Rectal smooth muscle tissue (tissue), 1 donor: ENCODE measurements at regions not wholly inside any gene's neighbourhood (a gene's known extent, or its start where the extent isn't known, plus 50 kb on each side); places are given as distances from the start of the nearest gene placed in this dataset.

Source experiments
- H3K27ac ChIP-seq: one replicate; pipeline ENCODE4 v1.7.0; 2013; ENCODE audit warnings: low read depth, low read length, inconsistent platforms
- H3K27me3 ChIP-seq: one replicate; pipeline ENCODE4 v1.7.0; 2013; ENCODE audit warnings: low read length; ENCODE audit not compliant: control insufficient read depth, insufficient read depth
- H3K36me3 ChIP-seq: one replicate; pipeline ENCODE4 v1.7.0; 2013; ENCODE audit warnings: low read length; ENCODE audit not compliant: control insufficient read depth, insufficient read depth
- H3K4me1 ChIP-seq: one replicate; pipeline ENCODE4 v1.7.0; 2013; ENCODE audit warnings: low read length; ENCODE audit not compliant: control insufficient read depth, insufficient read depth
- H3K4me3 ChIP-seq: one replicate; pipeline ENCODE4 v1.7.0; 2013; ENCODE audit warnings: low read length
- H3K9ac ChIP-seq: one replicate; pipeline ENCODE4 v1.7.0; 2013; ENCODE audit warnings: low read length

GRCh38 chr1:239262538-239262937 lies 123.8 kb upstream of the CHRM3 start:
- Histone ChIP-seq H3K27ac (no peak overlapping the region), H3K9ac (no peak overlapping the region), H3K36me3 (no peaks in the 10 kb centered on the region), H3K4me3 (no peak overlapping the region), H3K27me3 (no peaks in the 10 kb centered on the region), H3K4me1 (no peaks in the 10 kb centered on the region)

- Histone ChIP-seq H3K9ac (no peak overlapping the region), H3K36me3 (no peaks in the 10 kb centered on the region), H3K4me3 (no peak overlapping the region), H3K4me1 (no peaks in the 10 kb centered on the region), H3K27ac (no peak overlapping the region), H3K27me3 (no peaks in the 10 kb centered on the region)
Observed at GRCh38 chr1:239261521-239261920, 124.8 kb upstream of the CHRM3 start.

DNA sequence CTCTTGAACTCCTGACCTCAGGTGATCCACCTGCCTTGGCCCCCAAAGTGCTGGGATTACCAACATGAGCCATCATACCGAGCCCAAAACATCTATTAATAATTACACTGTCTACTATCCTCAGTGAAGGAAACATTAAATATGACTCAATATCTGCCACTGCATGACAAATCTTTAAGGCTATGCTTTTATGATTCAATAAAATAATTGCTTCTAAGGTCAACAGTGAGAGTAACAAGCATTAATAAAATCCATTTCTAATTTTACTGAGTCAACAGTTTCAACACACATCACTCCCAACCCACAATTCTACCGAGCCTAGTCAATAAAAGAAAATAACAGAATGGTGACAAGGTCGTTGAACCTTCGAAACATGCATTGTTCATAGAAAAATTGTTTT lies 125.5 kb upstream of the CHRM3 start:
- no peak overlapping the region for H3K27ac ChIP-seq
- no peak overlapping the region for H3K4me3 ChIP-seq
- H3K9ac ChIP-seq, result no peak overlapping the region
- no peaks in the 10 kb centered on the region for H3K4me1 ChIP-seq
- H3K36me3 ChIP-seq, result no peaks in the 10 kb centered on the region
- H3K27me3 ChIP-seq, result no peaks in the 10 kb centered on the region

GRCh38 chr1:239255628-239256160 lies 130.7 kb upstream of the CHRM3 start:
- no peak overlapping the region for H3K27ac ChIP-seq

DNA sequence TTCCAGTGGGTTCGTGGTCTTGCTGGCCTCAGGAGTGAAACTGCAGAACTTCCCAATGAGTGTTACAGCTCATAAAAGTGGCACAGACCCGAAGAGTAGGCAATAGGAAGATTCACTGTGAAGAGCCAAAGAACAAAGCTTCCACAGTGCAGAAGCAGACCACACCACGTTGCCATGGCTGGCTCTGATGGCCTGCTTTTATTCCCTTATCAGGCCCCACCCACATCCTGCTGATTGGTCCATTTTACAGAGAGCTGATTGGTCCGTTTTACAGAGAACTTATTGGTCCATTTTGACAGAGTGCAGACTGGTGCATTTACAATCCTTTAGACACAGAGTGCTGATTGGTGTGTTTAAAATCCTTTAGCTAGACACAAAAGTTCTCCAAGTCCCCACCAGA lies 131.4 kb upstream of the CHRM3 start:
- H3K27ac ChIP-seq, result no peak overlapping the region
- no peaks in the 10 kb centered on the region for H3K27me3 ChIP-seq
- H3K4me1 ChIP-seq, result no peaks in the 10 kb centered on the region
- no peak overlapping the region for H3K4me3 ChIP-seq
- H3K36me3 ChIP-seq, result no peaks in the 10 kb centered on the region
- no peak overlapping the region for H3K9ac ChIP-seq

More at GRCh38 chr1:239255628-239256160, 130.7 kb upstream of the CHRM3 start:
- H3K9ac ChIP-seq, result no peak overlapping the region
- no peaks in the 10 kb centered on the region for H3K27me3 ChIP-seq
- H3K4me3 ChIP-seq, result no peak overlapping the region
- no peaks in the 10 kb centered on the region for H3K4me1 ChIP-seq
- H3K36me3 ChIP-seq, result no peaks in the 10 kb centered on the region

- no peak overlapping the region for H3K9ac ChIP-seq
- no peak overlapping the region for H3K27ac ChIP-seq
- no peaks in the 10 kb centered on the region for H3K27me3 ChIP-seq
- H3K4me3 ChIP-seq, result no peak overlapping the region
- no peaks in the 10 kb centered on the region for H3K36me3 ChIP-seq
- H3K4me1 ChIP-seq, result no peaks in the 10 kb centered on the region
Observed at GRCh38 chr1:239253032-239253431, 133.3 kb upstream of the CHRM3 start.

- Histone ChIP-seq H3K4me3 (no peak overlapping the region), H3K27ac (no peak overlapping the region), H3K27me3 (no peaks in the 10 kb centered on the region), H3K9ac (no peak overlapping the region), H3K4me1 (no peaks in the 10 kb centered on the region), H3K36me3 (no peaks in the 10 kb centered on the region)
Observed at GRCh38 chr1:239250353-239251035, 135.9 kb upstream of the CHRM3 start.

GRCh38 chr1:239247285-239247684 lies 139.1 kb upstream of the CHRM3 start:
- Histone ChIP-seq H3K27me3 (no peaks in the 10 kb centered on the region), H3K9ac (no peak overlapping the region), H3K36me3 (no peaks in the 10 kb centered on the region), H3K4me3 (no peak overlapping the region), H3K27ac (no peak overlapping the region), H3K4me1 (no peaks in the 10 kb centered on the region)

- no peak overlapping the region for H3K4me3 ChIP-seq
- H3K4me1 ChIP-seq, result no peaks in the 10 kb centered on the region
- H3K9ac ChIP-seq, result no peak overlapping the region
- no peaks in the 10 kb centered on the region for H3K27me3 ChIP-seq
- no peak overlapping the region for H3K27ac ChIP-seq
- no peaks in the 10 kb centered on the region for H3K36me3 ChIP-seq
Observed at GRCh38 chr1:239244084-239244483, 142.3 kb upstream of the CHRM3 start.

GRCh38 chr1:239243006-239243405 lies 143.4 kb upstream of the CHRM3 start:
- Histone ChIP-seq H3K36me3 (no peaks in the 10 kb centered on the region), H3K4me1 (no peaks in the 10 kb centered on the region), H3K9ac (no peak overlapping the region), H3K27me3 (no peaks in the 10 kb centered on the region), H3K27ac (no peak overlapping the region), H3K4me3 (no peak overlapping the region)

GRCh38 chr1:239242404-239242803 lies 144.0 kb upstream of the CHRM3 start:
- no peak overlapping the region for H3K4me3 ChIP-seq
- H3K4me1 ChIP-seq, result no peaks in the 10 kb centered on the region
- no peak overlapping the region for H3K9ac ChIP-seq
- no peak overlapping the region for H3K27ac ChIP-seq
- H3K36me3 ChIP-seq, result no peaks in the 10 kb centered on the region
- no peaks in the 10 kb centered on the region for H3K27me3 ChIP-seq

- H3K27me3 ChIP-seq, result no peaks in the 10 kb centered on the region
- H3K36me3 ChIP-seq, result no peaks in the 10 kb centered on the region
Observed at GRCh38 chr1:239240736-239241135, 145.6 kb upstream of the CHRM3 start.

DNA sequence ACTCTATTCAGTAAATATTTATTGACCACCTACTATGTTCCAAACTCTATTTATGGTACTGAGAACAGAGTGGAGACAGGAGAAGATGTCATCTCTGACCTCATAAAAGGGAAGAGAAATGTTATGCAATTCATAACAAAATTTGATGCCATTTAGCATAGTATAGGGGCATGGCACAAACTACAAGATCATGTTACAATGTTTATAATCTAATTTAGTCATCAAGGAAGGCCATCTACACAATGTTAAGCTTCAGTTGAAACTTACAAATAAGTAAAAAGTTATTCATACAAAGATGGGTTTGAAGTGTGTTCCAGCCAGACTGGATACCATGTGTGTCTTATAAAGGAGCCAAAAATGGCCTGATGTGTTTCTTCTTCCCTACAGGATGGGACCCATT lies 146.8 kb upstream of the CHRM3 start:
- no peaks in the 10 kb centered on the region for H3K36me3 ChIP-seq
- H3K4me3 ChIP-seq, result no peak overlapping the region
- H3K9ac ChIP-seq, result no peak overlapping the region
- no peaks in the 10 kb centered on the region for H3K4me1 ChIP-seq
- no peaks in the 10 kb centered on the region for H3K27me3 ChIP-seq
- H3K27ac ChIP-seq, result no peak overlapping the region

More at GRCh38 chr1:239240736-239241135, 145.6 kb upstream of the CHRM3 start:
- no peaks in the 10 kb centered on the region for H3K4me1 ChIP-seq
- no peak overlapping the region for H3K27ac ChIP-seq
- no peak overlapping the region for H3K9ac ChIP-seq
- H3K4me3 ChIP-seq, result no peak overlapping the region
